GM18498 (cell line): ENCODE measurements at regions not wholly inside any gene's neighbourhood (a gene's known extent, or its start where the extent isn't known, plus 50 kb on each side); places are given as distances from the start of the nearest gene placed in this dataset.
"Not testable (repeated sequence)": the region's sequence is repeated elsewhere in the genome, so short reads cannot be mapped to it uniquely, and the experiment has no call there.

Source experiments
- ATAC-seq: cut with Tn5 transposase; IDR thresholded peaks from one replicate; pipeline ENCODE4 v1.9.1; 2021; ENCODE audit warnings: mild to moderate bottlenecking, moderate library complexity; ENCODE audit not compliant: unreplicated experiment

GRCh38 chr5:71817891-71818290, 98.8 kb downstream of the CARTPT start:
- no peak for ATAC-seq

GRCh38 chr5:71821029-71821428, 102.0 kb downstream of the CARTPT start:
- no peak for ATAC-seq

GRCh38 chr5:71822065-71822464, 103.0 kb downstream of the CARTPT start:
- not testable (repeated sequence) for ATAC-seq

GRCh38 chr5:71825992-71826391, 106.9 kb downstream of the CARTPT start:
- no peak for ATAC-seq

GRCh38 chr5:71828291-71829040, 109.4 kb downstream of the CARTPT start:
- no peak for ATAC-seq

- ATAC-seq, result no peak
Measured at GRCh38 chr5:71829206-71829605, 110.1 kb downstream of the CARTPT start.

- ATAC-seq, result no peak
Measured at GRCh38 chr5:71830681-71831539, 111.8 kb downstream of the CARTPT start.

- ATAC-seq, result no peak
Measured at GRCh38 chr5:71832812-71833715, 114.0 kb downstream of the CARTPT start.

GRCh38 chr5:71834601-71835000, 115.5 kb downstream of the CARTPT start:
- no peak for ATAC-seq

GRCh38 chr5:71836084-71836483, 117.0 kb downstream of the CARTPT start:
- no peak for ATAC-seq

GRCh38 chr5:71836559-71837112, 117.6 kb downstream of the CARTPT start:
- ATAC-seq, result no peak

GRCh38 chr5:71838286-71838685, 119.2 kb downstream of the CARTPT start:
- ATAC-seq, result no peak

- no peak for ATAC-seq
Measured at GRCh38 chr5:71839096-71839884, 120.2 kb downstream of the CARTPT start.

- ATAC-seq, result no peak
Measured at GRCh38 chr5:71841107-71841506, 122.0 kb downstream of the CARTPT start.

GRCh38 chr5:71843111-71843510, 124.0 kb downstream of the CARTPT start:
- no peak for ATAC-seq

GRCh38 chr5:71844862-71845261, 125.8 kb downstream of the CARTPT start:
- no peak for ATAC-seq

- no peak for ATAC-seq
Measured at GRCh38 chr5:71859515-71859914, 140.4 kb downstream of the CARTPT start.

- no peak for ATAC-seq
Measured at GRCh38 chr5:71860048-71860447, 141.0 kb downstream of the CARTPT start.

- ATAC-seq, result no peak
Measured at GRCh38 chr5:71861682-71862081, 142.6 kb downstream of the CARTPT start.

GRCh38 chr5:71862087-71862486, 143.0 kb downstream of the CARTPT start:
- no peak for ATAC-seq
